Fibroblast of skin of right biceps (primary cell): ENCODE measurements at regions not wholly inside any gene's neighbourhood (a gene's known extent, or its start where the extent isn't known, plus 50 kb on each side); places are given as distances from the start of the nearest gene placed in this dataset.
"Not testable (repeated sequence)": the region's sequence is repeated elsewhere in the genome, so short reads cannot be mapped to it uniquely, and the experiment has no call there.

Experiments
- DNase-seq: peaks from one replicate; pipeline ENCODE4 v3.0.0-alpha.2; 2013

- DNase-seq: no peak
Measured at GRCh38 chr9:90521811-90522570, 120.6 kb downstream of the DIRAS2 start.

GRCh38 chr9:90523958-90524357, 118.7 kb downstream of the DIRAS2 start:
- no peak for DNase-seq

GRCh38 chr9:90526386-90526785, 116.2 kb downstream of the DIRAS2 start:
- DNase-seq: no peak

- DNase-seq: not testable (repeated sequence)
Measured at GRCh38 chr9:90536094-90536493, 106.5 kb downstream of the DIRAS2 start.

- no peak for DNase-seq
Measured at GRCh38 chr9:90538566-90538965, 104.1 kb downstream of the DIRAS2 start.

GRCh38 chr9:90539286-90539685, 103.3 kb downstream of the DIRAS2 start:
- peak; percentile 4 for DNase-seq

GRCh38 chr9:90540734-90541133, 101.9 kb downstream of the DIRAS2 start:
- no peak for DNase-seq

- DNase-seq: no peak
Measured at GRCh38 chr9:90544488-90544887, 98.1 kb downstream of the DIRAS2 start.

GRCh38 chr9:90546200-90546599, 96.4 kb downstream of the DIRAS2 start:
- DNase-seq: peak; percentile 88

- DNase-seq: no peak
Measured at GRCh38 chr9:90547896-90548295, 94.7 kb downstream of the DIRAS2 start.

GRCh38 chr9:90552317-90552716, 90.3 kb downstream of the DIRAS2 start:
- DNase-seq: no peak

GRCh38 chr9:90555351-90556057, 87.1 kb downstream of the DIRAS2 start:
- DNase-seq: no peak

GRCh38 chr9:90556897-90557675, 85.5 kb downstream of the DIRAS2 start:
- no peak for DNase-seq

GRCh38 chr9:90559075-90560073, 83.2 kb downstream of the DIRAS2 start:
- no peak for DNase-seq
